ENCODE measurements at regions not wholly inside any gene's neighbourhood (a gene's known extent, or its start where the extent isn't known, plus 50 kb on each side); places are given as distances from the start of the nearest gene placed in this dataset.

DNA sequence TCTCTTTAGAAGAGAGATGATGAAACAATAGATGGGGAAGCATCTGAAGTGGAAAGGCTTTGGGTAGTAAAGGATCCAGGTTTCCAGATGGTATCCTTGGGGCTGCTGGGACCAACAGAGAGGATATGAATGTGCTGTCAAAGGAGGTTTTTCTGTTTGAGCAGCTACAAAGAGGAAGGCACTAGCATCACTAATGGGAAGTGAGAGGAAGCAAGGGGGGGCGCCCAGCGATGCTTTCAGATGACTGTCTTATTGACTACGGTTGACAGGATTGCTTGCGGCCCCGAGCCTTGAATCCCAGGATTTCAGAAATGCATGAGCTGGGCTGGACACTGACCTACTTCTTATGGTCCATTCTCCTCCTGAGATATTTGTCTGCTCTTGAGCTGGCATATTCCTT lies 103.8 kb upstream of the GALNT15 start:
- TF ChIP-seq EP300 (IDR thresholded peaks at IDR 0.05) (no peak), PHF8 (IDR thresholded peaks at IDR 0.05; ENCODE audit: borderline replicate concordance, low read depth) (no peak)
- TF ChIP-seq, protein P1, sequence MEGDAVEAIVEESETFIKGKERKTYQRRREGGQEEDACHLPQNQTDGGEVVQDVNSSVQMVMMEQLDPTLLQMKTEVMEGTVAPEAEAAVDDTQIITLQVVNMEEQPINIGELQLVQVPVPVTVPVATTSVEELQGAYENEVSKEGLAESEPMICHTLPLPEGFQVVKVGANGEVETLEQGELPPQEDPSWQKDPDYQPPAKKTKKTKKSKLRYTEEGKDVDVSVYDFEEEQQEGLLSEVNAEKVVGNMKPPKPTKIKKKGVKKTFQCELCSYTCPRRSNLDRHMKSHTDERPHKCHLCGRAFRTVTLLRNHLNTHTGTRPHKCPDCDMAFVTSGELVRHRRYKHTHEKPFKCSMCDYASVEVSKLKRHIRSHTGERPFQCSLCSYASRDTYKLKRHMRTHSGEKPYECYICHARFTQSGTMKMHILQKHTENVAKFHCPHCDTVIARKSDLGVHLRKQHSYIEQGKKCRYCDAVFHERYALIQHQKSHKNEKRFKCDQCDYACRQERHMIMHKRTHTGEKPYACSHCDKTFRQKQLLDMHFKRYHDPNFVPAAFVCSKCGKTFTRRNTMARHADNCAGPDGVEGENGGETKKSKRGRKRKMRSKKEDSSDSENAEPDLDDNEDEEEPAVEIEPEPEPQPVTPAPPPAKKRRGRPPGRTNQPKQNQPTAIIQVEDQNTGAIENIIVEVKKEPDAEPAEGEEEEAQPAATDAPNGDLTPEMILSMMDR (IDR thresholded peaks at IDR 0.05) = no peak
